HG03139 (cell line): ENCODE measurements at regions not wholly inside any gene's neighbourhood (a gene's known extent, or its start where the extent isn't known, plus 50 kb on each side); places are given as distances from the start of the nearest gene placed in this dataset.

Experiments
- ATAC-seq: cut with Tn5 transposase; IDR thresholded peaks from one replicate; pipeline ENCODE4 v1.9.1; 2021; ENCODE audit not compliant: unreplicated experiment

DNA sequence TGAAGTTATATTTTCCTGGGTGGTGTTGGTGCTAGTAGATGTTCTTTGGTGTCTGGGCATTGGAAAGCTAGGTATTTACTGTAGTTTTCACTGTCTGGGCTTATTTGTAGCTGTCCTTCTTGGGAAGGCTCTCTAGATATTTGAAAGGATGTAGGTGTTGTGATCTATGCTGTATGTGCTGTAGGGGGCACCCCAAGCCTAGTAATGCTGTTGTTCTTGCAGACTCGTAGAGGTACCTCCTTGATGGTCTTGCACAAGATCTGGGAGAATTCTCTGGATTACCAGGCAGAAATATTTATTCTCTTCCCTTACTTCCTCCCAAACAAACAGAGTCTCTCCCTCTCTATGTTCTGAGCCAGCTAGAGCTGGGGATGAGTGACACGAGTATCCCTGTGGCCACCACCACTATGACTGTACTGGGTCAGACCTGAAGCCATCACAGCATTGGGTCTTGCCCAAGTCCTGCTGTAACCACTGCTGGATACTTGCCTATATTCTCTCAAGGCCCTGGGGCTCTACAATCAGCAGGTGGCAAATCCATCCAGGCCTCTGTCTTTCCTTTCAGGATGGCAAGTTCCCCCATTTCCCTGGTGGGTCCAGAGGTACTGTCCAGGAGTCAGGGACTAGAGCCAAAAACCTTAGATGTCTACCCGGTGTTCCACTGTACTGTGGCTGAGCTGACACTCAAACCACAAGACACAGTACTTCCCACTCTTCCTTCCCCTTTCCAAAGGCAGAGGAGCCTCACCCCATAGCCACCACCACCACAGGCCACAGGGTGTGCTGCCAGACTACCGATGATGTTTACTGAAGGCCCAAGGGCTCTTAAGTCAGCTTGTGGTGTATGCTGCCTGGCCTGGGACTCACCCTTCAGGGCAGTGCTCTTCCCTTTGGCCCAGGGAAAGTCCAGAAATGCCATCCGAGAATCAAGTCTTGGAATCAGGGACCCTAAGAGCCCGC is 195.2 kb upstream of the DPPA4 start:
- no peak for ATAC-seq

DNA sequence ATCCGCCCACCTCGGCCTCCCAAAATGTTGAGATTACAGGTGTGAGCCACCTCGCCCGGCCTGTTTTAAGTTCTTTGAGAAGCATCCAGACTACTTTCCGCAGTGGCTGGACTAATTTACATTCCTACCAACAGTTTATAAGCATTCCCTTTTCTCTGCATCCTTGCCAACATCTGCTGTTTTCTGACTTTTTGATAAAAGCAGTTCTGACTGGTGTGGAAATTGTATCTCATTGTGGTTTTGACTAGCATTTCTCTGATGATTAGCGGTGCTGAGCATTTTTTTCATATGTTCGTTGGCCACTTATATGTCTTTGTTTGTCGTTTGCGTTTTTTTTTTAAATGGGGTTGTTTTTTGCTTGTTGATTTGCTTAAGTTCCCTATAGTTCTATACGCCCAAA is 208.4 kb upstream of the DPPA4 start:
- ATAC-seq: no peak

DNA sequence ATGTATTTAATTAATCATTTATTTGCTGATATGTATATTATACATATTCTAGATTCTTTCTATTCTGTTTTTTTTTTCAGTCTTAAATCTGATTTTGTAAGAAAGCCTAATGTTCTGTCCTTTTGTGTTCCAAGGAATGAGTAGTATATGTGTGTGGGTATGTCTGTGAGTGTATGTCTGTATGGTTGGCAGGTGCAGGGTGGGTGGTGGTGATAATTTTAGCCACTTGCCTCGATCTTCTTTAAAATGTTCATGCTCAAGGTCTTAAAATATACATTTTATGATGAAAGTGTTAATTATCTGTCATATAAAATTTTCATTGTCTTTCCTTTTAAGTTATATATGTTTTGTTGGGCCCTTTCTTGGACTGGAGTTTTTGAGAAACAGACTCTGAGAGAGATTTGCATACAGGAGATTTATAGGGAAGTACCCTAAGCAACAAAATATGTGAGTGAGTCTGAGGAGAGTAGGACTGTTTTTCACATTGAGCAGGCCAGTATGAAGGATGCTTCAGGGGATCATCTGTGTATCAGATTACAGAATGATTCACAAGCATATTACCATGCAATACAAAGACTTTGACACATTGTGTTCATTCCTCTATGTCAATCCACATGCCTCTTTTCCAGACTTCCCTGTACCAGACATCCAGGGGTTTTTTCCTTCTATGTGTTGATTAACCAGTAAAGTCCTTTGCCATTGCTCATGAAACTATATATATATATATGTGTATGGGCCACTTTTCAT is 211.0 kb upstream of the DPPA4 start:
- no peak for ATAC-seq

DNA sequence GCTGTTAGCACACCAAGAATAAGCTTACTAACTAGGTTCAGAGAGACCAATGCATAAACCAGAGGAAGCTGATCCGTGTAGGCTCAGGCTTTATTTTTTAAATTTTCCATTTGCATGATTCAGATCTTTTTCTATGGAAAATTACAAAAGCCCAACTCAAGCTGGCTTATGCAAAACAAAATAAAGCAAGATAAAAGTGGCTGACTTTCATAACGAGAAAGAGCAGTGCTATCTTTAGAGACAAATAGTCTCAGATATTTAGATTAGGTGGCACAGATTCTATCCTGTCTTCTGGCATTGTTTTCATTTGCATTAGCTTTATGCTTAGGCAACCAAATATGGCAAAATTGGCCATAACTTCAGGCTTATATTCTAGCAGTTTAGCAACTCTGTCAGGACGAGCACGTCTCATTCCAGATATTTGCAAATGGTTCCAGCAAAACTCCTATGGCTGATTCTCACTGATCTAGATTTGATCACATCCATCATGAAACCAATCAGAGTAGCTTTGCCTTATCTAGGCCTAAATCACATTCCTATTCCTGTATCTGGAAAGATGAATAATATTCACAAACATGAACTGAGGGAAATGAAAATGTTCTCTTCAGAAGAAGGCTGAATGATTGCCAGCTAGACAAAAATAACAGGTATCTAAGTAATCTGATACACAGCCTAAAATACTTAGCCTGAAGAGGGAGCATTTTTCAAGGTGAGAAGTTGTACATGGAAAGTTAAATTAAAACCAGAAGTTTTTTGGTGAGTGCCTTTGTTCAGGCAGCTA is 216.4 kb upstream of the DPPA4 start:
- ATAC-seq: no peak

DNA sequence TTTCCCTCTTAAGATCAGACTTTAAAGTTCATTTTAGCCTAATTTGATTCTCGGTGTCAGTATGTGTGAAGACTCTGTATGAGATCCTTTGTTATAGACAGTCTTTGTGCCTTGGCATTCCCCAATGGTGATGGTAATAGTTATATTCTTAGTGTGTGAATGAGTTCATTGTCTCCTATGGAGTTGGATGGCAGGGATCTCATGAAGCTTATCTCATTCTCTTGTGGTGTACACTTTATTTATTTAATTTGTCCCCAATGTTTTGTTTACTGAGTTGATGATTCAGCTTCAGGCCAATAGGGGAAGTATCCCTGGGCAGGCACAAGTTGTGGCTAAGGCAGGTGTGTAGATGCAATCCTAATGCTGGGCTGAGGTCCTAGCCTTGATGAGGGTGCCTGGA is 222.0 kb upstream of the DPPA4 start:
- ATAC-seq: no peak

DNA sequence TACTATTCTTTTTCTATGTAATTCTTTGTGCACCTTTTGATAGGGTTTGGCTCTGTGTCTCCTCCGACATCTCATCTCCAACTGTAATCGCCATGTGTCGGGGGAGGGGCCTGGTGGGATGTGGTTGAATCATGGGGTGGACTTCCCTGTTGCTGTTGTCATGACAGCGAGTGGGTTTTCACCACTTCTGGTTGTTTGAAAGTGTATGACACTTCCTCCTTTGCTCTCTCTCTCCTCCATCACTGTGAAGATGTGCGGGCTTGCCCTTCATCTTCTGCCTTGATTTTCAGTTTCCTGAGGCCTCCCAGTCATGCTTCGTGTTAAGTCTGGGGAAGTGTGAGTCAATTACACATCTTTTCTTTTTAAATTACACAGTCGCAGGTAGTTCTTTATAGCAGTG is 225.8 kb upstream of the DPPA4 start:
- no peak for ATAC-seq

DNA sequence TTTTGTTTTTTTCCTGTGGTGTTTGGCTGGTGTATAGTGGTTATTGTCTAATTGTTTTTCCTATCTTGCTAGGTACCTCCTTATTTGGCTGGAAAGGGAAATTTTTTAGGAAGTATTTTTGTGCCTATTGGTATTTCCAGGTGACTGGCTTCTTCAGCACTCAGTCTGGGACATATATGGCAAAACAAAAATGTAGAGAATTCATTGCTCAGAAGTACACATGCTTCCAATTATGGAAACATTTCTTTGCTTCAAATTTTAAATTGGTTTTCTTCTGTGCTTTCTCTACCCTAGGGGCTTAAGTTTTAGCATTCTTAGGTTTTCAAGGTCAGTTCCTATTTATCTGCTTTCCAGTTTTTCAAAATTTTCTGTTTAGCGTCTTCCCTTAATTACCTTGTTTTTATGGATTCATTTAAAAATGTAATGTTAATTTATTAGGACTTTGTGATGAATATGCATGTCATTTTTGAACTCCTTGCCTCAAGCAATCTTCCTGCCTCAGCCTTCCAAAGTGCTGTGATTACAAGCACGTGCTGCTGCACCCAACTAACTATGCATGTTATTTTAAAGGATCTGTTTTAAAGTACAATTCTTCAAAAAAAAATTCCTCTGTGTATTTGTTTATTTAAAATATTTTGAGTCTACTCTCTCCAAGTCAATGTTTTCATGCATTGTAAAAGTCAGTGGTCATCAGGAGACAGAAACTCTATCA is 231.9 kb upstream of the DPPA4 start:
- no peak for ATAC-seq

DNA sequence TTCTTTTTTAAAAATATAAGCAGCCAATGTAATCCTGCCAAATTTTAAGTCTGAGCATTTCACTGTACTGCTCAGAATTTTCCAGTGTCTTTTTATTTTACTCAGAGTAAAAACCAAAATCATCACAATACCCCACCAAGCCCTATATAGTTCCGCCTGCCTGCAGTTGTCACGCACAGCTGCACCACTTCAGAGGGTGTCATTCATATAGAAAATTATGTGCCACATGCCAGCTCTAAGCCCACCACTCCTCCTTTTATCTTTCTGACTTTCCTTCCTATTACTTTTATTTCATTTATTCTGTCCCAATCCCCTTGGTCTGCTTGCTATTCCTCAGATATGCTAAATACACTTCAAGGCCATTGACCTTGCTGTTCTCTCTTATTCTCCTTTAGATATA is 233.1 kb upstream of the DPPA4 start:
- ATAC-seq: no peak

DNA sequence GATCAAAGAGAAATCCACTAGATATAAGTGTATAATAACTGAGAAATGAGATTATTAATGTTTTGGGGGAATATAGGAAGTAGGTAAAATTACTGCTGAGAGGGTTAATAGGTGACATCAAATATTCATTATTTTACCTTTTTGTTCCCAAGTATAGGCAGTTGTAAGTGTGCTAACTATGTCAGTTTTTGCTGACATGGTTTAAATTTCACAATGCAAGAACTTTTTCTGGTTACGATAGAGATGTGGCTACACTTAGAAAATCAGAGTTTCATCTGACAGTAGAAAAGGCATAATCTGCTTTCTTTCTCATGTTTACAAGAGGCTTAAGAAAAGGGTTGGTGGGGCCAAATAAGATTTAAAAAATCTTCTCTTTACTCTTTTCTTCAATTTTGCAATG is 235.0 kb upstream of the DPPA4 start:
- ATAC-seq: no peak

DNA sequence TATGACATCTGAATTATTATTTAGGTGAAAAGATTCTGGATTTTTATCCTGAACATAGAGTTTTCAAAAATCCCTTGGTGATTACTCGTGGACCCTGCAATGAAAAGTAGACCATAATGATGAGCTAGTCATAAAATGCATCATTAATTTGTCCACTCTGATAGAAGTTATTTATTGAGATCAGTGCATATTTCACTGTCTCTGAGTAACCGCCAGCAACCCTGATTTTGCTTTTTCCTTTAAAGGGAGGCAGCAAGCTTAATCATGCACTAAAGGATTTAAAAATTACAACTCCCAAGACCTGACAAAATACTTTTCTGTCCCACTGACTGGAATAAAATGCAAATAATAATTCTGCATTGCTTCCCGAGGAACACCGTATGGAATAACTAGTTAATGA is 259.6 kb upstream of the DPPA4 start:
- no peak for ATAC-seq

DNA sequence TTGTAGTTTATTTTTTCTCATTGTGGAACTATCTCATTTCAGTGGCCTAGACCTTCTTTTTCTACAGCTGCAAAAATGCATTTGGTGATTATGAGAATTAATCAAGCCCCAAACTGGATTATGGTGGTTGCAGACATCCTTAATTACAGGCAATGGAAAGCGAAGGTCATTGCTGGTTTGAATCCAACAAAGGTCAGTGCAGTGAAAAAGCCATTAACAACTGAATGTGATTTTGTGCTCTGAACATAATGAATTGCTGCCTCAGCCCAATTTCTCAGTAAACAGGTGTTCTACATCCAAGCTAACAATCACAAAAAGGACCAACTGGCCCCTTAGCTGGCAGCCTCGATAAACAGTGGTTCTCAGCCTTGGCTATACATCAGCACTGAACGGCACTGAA is 260.1 kb upstream of the DPPA4 start:
- no peak for ATAC-seq

DNA sequence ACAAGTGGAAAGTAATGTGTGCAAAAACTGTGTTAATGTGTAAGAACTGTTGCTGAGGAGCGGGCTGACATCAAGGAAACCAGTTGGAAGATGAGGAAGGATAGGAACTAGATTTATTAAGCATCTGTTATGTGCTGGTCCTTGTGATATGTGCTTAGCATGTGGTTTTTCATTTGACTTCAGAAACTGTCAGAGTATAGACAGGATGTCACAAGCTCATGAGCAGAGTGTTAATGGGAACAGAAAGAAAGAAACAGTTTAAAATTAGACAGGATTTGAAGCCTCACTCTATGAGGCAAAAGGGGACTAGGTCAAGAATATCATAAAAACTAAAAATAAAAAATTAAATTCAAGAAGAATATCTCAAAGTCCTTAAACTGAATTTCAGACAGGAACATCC is 270.6 kb upstream of the DPPA4 start:
- ATAC-seq: no peak

DNA sequence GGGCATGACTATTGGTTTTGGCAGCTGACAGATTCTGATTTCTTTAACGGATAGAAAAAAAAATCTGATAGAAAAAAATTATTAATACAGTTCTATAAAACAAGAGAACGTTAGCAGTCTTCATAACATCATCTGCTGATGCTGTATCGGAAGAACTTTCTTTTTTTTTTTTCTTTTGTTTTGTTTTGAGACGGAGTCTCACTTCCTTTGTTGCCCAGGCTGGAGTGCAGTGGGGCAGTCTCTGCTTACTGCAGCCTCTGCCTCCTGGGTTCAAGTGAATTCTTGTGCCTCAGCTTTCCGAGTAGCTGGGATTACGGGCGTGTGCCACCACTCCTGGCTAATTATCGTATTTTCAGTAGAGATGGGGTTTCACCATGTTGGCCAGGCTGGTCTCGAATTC is 271.2 kb upstream of the DPPA4 start:
- no peak for ATAC-seq

DNA sequence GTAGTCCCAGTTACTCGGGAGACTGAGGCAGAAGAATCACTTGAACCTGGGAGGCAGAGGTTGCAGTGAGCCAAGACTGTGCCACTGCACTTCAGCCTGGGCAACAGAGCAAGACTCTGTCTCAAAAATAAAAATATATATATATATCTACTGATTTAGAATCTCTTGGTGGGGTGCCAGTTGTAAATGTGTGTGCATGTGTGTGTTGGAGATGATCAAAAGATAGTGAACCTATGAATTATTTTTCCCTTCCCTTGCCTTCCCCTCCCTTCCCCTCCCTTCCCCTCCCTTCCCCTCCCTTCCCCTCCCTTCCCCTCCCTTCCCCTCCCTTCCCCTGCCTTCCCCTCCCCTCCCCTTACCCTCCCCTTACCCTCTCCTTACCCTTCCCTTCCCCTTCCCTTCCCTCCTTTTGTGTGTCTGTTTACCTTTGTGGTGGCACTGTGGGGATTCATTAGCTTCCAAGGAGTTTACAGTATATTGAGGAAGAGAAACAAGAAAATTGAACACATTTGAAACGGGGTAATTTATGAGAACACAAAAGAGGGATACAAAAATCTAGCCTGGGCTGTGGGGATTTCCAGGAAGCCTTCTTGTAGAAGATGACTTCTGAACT is 281.5 kb upstream of the DPPA4 start:
- ATAC-seq: no peak

DNA sequence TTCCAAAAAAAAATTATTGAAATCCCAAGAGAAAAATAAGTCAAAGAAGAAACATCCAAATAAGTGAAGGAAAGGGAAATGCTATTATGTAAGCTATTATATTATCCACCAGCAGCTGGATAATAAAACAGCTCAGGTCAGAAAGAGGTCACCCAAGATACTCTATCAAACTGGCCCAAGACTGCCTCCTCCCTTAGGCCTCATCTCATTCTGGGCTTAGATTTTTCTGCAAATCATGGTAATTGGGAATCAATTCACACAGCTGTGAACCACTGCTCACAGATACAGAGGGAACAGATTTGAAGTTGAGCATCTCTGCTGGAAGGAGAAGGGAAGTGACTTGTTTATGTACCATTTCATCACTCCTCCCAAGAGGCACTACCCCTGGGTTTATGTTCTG is 294.6 kb upstream of the DPPA4 start:
- no peak for ATAC-seq

DNA sequence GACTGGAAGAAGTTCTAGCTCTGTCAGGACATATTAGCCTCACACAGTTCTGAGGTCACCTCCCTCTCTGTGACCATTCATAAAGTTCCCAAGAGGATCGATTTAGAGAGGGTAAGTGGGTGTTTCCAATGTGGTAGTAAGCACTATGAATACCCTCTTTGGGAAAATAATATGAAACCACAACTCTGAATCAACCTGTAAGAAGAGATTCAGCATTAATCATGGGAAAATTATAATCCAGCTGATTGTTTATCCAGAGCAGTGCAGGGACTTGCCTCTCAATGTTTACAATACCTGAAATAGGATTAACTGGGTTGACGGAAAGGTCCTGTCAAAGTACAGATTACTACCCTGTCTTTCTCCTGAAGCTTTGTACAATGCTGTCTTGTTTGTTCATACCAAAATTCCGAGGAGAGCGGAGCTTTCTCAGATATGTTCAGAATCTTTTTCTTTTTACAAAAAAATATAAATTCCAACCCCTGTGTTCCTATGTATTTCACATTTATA is 302.9 kb upstream of the DPPA4 start:
- ATAC-seq: no peak

DNA sequence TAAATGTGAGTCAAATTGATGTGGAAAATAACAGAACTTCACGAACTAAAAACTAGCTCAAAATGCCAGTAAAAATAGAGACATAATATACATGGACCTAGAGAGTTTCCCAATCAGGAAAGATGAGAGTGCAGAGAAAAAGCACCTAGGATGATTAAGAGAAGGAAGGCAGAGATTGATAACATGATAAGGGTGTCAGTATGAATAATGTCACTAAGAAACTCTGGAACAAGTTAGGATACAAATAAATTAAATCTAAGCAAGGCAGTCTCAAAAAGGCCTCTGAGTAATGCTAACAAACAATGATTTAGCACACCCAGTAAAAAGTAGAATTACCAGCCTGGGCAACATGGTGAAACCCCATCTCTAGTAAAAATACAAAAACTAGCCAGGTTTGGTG is 304.7 kb upstream of the DPPA4 start:
- no peak for ATAC-seq

DNA sequence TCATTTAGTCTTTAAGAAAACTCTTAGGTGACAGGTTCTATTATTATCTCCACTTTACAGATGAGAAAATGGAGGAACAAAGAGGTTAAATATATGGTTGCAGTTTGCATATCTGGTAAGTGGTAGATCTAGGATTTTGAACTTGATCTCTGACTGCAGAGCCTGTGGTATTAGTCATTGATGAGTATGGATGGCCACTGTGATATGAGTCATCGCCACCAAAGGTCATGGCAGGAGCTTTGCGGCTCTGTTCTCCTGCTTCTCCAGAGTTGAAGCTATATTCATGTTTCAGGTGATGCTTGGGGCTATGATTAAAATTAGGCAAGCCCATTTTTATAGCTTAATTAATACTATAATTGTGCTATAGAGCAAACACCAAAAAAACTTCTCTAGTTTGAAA is 306.2 kb upstream of the DPPA4 start:
- ATAC-seq: no peak

DNA sequence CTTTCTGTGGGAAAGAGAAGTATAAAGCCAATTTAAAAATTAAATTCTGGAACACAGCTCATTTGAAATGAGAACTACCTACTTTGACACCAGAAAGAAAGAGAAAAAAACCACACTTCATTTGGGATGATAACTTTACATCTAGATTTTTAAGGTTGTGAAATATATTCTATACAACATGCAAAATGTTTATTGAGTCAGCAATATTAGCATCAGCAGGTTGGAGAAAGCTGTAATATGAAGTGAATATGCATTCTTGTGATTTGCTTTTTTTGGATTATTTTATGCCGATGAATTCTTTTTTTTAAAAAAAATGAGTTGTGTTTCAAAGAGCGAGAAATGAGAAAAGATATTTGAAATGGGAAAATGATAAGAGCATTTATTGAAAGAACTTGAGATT is 307.0 kb upstream of the DPPA4 start:
- no peak for ATAC-seq

DNA sequence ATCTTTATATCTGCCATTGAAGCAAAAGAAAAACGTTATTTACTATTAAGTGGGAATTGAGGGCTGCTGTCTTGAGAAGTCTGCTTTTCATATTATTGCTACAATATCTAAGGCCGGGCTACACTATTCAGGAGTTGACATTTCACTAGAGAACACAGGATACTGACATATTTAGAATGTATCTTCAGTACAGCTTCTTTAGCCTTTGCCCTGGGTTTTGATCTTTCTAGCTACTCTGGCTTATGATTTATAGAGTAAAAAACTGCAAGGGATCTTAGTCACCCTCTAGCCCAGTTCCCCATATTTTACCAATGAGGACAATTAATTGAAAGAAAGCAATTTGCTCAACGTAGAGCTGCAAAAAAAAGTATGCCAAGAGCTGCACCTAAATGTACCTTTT is 307.4 kb upstream of the DPPA4 start:
- no peak for ATAC-seq
